Stomach (tissue), 4 donors: ENCODE measurements at regions not wholly inside any gene's neighbourhood (a gene's known extent, or its start where the extent isn't known, plus 50 kb on each side); places are given as distances from the start of the nearest gene placed in this dataset.

Experiments used
- CTCF ChIP-seq, 7 experiments: fragments of 450-650 bp in 4 of 7; fragments of 200-600 bp in 3 of 7; sonication (generic) in 3 of 7; IDR thresholded peaks; one replicate each; pipeline ENCODE4 v1.5.1; 2016 to 2019; ENCODE audit warnings: antibody characterized with exemption in 7 of 7, control low read depth in 2 of 7, mild to moderate bottlenecking in 1 of 7
- POLR2A ChIP-seq, 4 donors: fragments of 450-650 bp; IDR thresholded peaks; one replicate each; pipeline ENCODE4 v1.6.1; 2016; ENCODE audit warnings: antibody characterized with exemption in 4 of 4, control low read depth in 2 of 4, mild to moderate bottlenecking in 1 of 4, moderate library complexity in 1 of 4
- POLR2AphosphoS5 ChIP-seq, 3 donors: sonication (generic); formaldehyde crosslinking; IDR thresholded peaks; one replicate each; pipeline ENCODE4 v1.6.1; 2016; ENCODE audit warnings: antibody characterized with exemption in 3 of 3

GRCh38 chr14:97268097-97268496, 470.9 kb downstream of the VRK1 start:
- TF ChIP-seq POLR2AphosphoS5 (IDR thresholded peaks at IDR 0.05) (no peak), CTCF (IDR thresholded peaks at IDR 0.05) (no peak), POLR2A (IDR thresholded peaks at IDR 0.05) (no peak)
